ENCODE measurements at regions not wholly inside any gene's neighbourhood (a gene's known extent, or its start where the extent isn't known, plus 50 kb on each side); places are given as distances from the start of the nearest gene placed in this dataset.

- no peak for TF ChIP-seq CTCF (IDR thresholded peaks at IDR 0.05)
- no peak for TF ChIP-seq POLR2AphosphoS5 (IDR thresholded peaks at IDR 0.05)
- no peak for TF ChIP-seq POLR2A (IDR thresholded peaks at IDR 0.05)
- TF ChIP-seq EP300 (IDR thresholded peaks at IDR 0.05), result no peak
These were observed 126.5 kb downstream of the RHOU start for GRCh38 chr1:228861832-228862180.
